ENCODE measurements at regions not wholly inside any gene's neighbourhood (a gene's known extent, or its start where the extent isn't known, plus 50 kb on each side); places are given as distances from the start of the nearest gene placed in this dataset.

GRCh38 chr3:154582501-154582900 is 152.5 kb upstream of the GPR149 start:
- DNase-seq (ENCODE audit: low read depth) = no peak

GRCh38 chr3:154571553-154572226 is 141.7 kb upstream of the GPR149 start:
- no peak for DNase-seq (ENCODE audit: low read depth)

DNA sequence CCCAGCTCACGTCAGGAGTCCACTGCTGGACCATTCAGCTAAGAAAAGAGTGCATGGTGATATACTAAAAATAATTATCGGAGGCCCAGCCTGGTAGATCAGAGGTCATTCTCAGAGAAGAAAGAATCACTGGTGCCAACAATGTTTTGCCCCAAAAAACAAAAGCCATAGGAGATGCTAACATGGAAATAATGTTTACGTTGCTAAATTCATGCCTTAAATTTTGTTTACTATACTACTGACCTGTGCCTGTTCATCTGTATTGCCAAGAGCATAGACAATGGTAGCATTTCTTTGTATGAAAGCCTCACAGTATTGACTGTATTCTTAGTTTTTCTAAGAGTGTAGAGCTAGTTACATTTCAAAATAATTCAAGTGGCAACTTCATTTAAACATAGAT is 138.1 kb upstream of the GPR149 start:
- no peak for DNase-seq (ENCODE audit: low read depth)

GRCh38 chr3:154559623-154560022 is 129.6 kb upstream of the GPR149 start:
- no peak for DNase-seq (ENCODE audit: low read depth)

- DNase-seq (ENCODE audit: low read depth) = no peak
Measured at GRCh38 chr3:154552338-154552737, 122.3 kb upstream of the GPR149 start.

GRCh38 chr3:154549391-154549790 is 119.4 kb upstream of the GPR149 start:
- no peak for DNase-seq (ENCODE audit: low read depth)

GRCh38 chr3:154548341-154548740 is 118.4 kb upstream of the GPR149 start:
- no peak for DNase-seq (ENCODE audit: low read depth)

DNA sequence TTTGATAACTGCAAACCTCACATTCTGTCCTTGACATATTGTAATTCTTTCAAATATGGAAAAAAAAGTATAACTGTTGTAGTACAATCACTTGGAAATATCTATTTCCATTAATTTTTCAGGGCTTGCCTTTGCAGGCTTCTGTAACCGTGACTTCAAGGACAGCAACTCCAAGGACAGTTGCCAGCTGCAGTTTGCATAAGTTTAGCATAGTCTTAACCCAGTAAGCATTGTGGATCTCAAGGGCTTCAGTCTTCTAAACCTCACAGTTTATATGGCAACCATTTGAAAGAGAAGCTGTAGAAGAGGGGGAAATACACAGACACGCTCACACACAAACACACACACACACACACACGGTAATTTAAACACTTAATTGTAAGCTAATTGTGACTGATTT is 112.8 kb upstream of the GPR149 start:
- no peak for DNase-seq (ENCODE audit: low read depth)

GRCh38 chr3:154540950-154541604 is 111.1 kb upstream of the GPR149 start:
- peak; percentile 1 for DNase-seq (ENCODE audit: low read depth)

DNA sequence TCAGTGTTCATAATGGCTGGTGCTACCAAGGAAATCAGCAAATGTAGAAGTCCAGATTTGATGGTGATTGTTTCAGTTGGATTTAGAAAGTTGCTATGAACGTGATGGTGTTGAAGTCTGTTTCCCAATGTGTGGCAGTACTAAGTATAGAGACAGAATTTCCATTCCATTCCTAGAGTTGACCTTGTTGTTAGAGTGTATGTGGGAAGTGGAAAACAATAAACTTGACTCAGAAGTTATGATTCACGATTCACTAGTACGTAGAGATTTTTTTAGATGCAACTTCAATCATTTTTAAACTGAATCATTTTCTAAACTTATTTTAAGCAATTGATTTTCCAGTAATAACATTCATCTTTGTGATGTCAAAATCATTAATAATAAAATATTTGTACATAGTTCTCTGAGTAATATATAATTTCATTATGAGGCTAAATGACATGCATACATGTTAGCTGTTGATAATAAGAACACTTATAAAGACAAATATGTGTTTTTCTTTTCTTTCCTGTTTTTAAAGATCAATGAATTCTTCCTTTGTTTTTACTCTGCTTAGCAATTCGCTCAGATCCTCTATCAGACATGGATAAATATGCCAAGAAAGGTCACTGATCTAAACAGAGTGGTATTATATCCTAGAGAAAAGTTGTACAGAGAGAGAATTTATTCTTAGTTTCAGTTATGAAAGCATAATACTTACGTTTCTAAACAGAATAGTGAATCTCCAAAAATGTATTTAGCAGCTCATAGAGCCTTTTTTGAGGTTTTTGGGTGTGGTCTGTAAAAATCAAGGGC is 108.8 kb upstream of the GPR149 start:
- DNase-seq (ENCODE audit: low read depth) = no peak

GRCh38 chr3:154536751-154537150 is 106.8 kb upstream of the GPR149 start:
- DNase-seq (ENCODE audit: low read depth) = no peak

- DNase-seq (ENCODE audit: low read depth) = no peak
Measured at GRCh38 chr3:154522036-154522602, 92.1 kb upstream of the GPR149 start.

GRCh38 chr3:154517404-154517803 is 87.4 kb upstream of the GPR149 start:
- DNase-seq (ENCODE audit: low read depth) = no peak

- DNase-seq (ENCODE audit: low read depth) = no peak
Measured at GRCh38 chr3:154515921-154516320, 85.9 kb upstream of the GPR149 start.

DNA sequence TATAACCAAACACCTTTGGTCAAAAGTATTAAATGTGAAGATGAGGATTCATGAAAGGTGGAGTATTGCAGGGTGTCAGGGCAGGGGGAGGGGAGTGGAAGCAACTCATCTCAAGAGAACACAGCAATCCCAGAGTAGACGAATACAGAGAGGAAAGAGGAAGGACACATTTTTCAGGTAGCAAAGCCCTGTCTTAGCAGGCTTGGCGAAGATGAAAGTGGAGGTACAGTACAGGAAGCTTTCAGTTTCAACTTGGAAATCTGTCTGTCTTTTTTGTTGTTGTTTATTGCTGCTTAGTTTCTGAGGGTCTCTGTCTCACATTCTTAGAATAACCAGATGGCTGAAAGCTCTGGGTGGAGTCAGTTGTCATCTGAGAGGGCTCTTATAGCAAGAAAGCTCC is 80.8 kb upstream of the GPR149 start:
- no peak for DNase-seq (ENCODE audit: low read depth)

DNA sequence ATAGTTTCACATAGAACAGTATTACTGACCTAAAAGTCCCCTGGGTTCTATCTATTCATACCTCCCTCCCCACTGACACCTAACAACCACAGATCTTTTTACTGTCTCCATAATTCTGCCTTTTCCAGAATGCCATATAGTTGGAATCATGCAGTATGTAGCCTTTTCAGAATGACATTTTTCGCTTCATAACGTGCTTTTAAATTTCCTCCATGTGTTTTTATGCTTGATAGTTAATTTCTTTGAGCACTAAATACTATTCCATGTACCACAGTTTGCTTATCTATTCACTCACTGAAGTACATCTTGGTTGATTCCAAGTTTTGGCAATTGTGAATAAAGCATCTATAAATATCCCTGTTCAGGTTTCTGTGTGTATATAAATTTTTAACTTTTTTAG is 77.7 kb upstream of the GPR149 start:
- no peak for DNase-seq (ENCODE audit: low read depth)

DNA sequence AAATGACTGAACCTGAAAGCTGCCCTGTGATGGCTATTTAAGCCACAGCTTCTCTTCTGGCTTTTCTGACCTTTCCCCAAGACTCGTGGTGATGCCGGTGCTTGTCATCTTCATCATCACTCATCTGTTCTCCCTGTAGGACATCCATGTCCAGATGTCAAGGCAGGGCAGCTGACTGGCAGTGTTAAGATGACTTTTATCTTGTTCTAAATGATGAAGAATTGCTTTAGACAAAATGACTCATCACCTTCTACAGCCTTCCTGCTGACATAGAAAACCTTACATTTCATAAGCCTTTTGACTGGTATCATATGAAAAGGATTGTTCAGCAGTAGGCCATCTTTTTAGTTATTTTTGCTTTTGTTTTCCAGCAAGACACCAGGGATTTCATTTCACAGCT is 67.0 kb upstream of the GPR149 start:
- DNase-seq (ENCODE audit: low read depth) = no peak

DNA sequence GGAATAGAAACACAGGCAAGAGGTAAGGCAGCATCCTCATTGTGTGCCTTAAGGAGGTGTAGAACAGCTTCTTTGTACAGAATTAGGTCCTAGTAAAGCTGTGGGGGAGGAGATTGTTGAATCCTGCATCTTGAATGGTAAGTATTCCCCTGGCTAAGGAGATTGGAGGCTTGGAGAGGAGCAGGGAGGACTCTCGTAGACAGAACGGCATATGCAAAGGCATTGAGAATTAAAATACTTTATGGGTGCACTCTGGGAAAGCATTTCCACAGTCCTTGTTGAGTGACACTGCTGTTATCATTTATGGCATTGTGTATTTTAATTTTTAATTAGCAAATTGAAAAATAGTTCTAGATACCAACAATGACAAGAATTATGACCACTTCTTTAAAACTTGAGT is 66.5 kb upstream of the GPR149 start:
- DNase-seq (ENCODE audit: low read depth) = no peak

GRCh38 chr3:154486949-154487348 is 57.0 kb upstream of the GPR149 start:
- DNase-seq (ENCODE audit: low read depth) = no peak

DNA sequence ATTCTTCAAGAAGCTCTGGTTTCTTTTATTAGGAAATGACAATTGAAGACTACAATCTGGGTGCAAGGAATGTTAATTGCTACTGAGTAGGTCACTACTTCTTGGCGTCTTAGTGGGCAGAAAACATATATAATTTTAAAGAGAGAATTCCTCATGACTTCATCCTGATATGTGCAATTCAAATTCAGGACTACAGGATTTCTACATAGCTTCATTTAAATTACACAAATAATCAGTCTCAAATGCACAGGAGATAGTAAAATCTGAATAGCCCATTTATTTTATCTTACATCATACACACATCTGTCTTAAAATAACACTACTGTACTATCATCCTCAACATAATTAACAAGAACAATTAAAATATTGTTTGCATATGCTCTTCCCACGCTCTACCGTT is 52.5 kb upstream of the GPR149 start:
- no peak for DNase-seq (ENCODE audit: low read depth)

GRCh38 chr3:154480033-154480432 is 50.0 kb upstream of the GPR149 start:
- DNase-seq (ENCODE audit: low read depth) = no peak
